Colonic mucosa (tissue), 4 donors: ENCODE measurements at regions not wholly inside any gene's neighbourhood (a gene's known extent, or its start where the extent isn't known, plus 50 kb on each side); places are given as distances from the start of the nearest gene placed in this dataset.

Experiments used
- DNase-seq: peaks from one replicate; pipeline ENCODE4 v3.0.0-alpha.2; 2020
- H3K27ac ChIP-seq: fragments of 200-600 bp; one replicate; pipeline ENCODE4 v1.8.0; 2021
- H3K27me3 ChIP-seq: fragments of 200-600 bp; one replicate; pipeline ENCODE4 v1.8.0; 2021
- H3K36me3 ChIP-seq: fragments of 200-600 bp; one replicate; pipeline ENCODE4 v1.8.0; 2021
- H3K4me1 ChIP-seq: fragments of 200-600 bp; one replicate; pipeline ENCODE4 v1.8.0; 2021; ENCODE audit warnings: mild to moderate bottlenecking
- H3K4me3 ChIP-seq: fragments of 200-600 bp; one replicate; pipeline ENCODE4 v1.8.0; 2021
- H3K9ac ChIP-seq, 2 donors: one replicate each; pipeline ENCODE4 v1.7.0; 2013; ENCODE audit warnings: control low read depth in 2 of 2, low read depth in 2 of 2, low read length in 2 of 2
- H3K9me3 ChIP-seq: fragments of 200-600 bp; one replicate; pipeline ENCODE4 v1.8.0; 2021
- CTCF ChIP-seq: fragments of 200-600 bp; IDR thresholded peaks from one replicate; pipeline ENCODE4 v1.8.0; 2022; ENCODE audit warnings: antibody characterized with exemption, mild to moderate bottlenecking
- intact Hi-C: fragments of 100-400 bp; cut with DNase I; formaldehyde crosslinking; loops from one replicate; pipeline ENCODE4 v1.14.1; 2022
- donor health status: healthy.
- donor health status: DM: no; HTN: no; CAD: no.
- donor health status: DM: no; HTN: no; CAD: no.

GRCh38 chr1:83029916-83030315 is 969.0 kb downstream of the TTLL7 start:
- no peak for DNase-seq
- intact Hi-C loops: no loop called here
- H3K9ac ChIP-seq: no peak overlapping the region
- H3K4me1 ChIP-seq: no peaks in the 10 kb centered on the region
- TF ChIP-seq CTCF: no peak
- no peak overlapping the region for H3K27ac ChIP-seq
- H3K9me3 ChIP-seq: no peaks in the 10 kb centered on the region
- no peaks in the 10 kb centered on the region for H3K36me3 ChIP-seq
- no peaks in the 10 kb centered on the region for H3K27me3 ChIP-seq
- no peak overlapping the region for H3K4me3 ChIP-seq

GRCh38 chr1:83029050-83029449 is 969.9 kb downstream of the TTLL7 start:
- intact Hi-C loops: no loop called here
- Histone ChIP-seq H3K9me3 (no peaks in the 10 kb centered on the region), H3K4me1 (no peaks in the 10 kb centered on the region), H3K27ac (no peak overlapping the region), H3K36me3 (no peaks in the 10 kb centered on the region), H3K9ac (no peak overlapping the region), H3K27me3 (no peaks in the 10 kb centered on the region), H3K4me3 (no peak overlapping the region)
- DNase-seq: no peak
- no peak for TF ChIP-seq CTCF

GRCh38 chr1:83028467-83028866 is 970.5 kb downstream of the TTLL7 start:
- intact Hi-C loops: no loop called here
- Histone ChIP-seq H3K9ac (no peak overlapping the region), H3K9me3 (no peaks in the 10 kb centered on the region), H3K4me3 (no peak overlapping the region), H3K27me3 (no peaks in the 10 kb centered on the region), H3K36me3 (no peaks in the 10 kb centered on the region), H3K4me1 (no peaks in the 10 kb centered on the region), H3K27ac (no peak overlapping the region)
- TF ChIP-seq CTCF: no peak
- DNase-seq: no peak

- no peak overlapping the region for H3K9ac ChIP-seq
- H3K27ac ChIP-seq: no peak overlapping the region
- intact Hi-C loops: no loop called here
- H3K4me1 ChIP-seq: no peaks in the 10 kb centered on the region
- no peaks in the 10 kb centered on the region for H3K36me3 ChIP-seq
- no peak for DNase-seq
- H3K4me3 ChIP-seq: no peak overlapping the region
- no peaks in the 10 kb centered on the region for H3K27me3 ChIP-seq
- no peak for TF ChIP-seq CTCF
- H3K9me3 ChIP-seq: no peaks in the 10 kb centered on the region
Observed at GRCh38 chr1:83027511-83027910, 971.4 kb downstream of the TTLL7 start.

GRCh38 chr1:83026745-83027144 is 972.2 kb downstream of the TTLL7 start:
- intact Hi-C loops: no loop called here

More at GRCh38 chr1:83026745-83027144, 972.2 kb downstream of the TTLL7 start:
- no peak for TF ChIP-seq CTCF
- Histone ChIP-seq H3K9me3 (no peaks in the 10 kb centered on the region), H3K4me3 (no peak overlapping the region), H3K9ac (no peak overlapping the region), H3K27ac (no peak overlapping the region), H3K36me3 (no peaks in the 10 kb centered on the region), H3K27me3 (no peaks in the 10 kb centered on the region), H3K4me1 (no peaks in the 10 kb centered on the region)
- DNase-seq: no peak
